ENCODE measurements at regions not wholly inside any gene's neighbourhood (a gene's known extent, or its start where the extent isn't known, plus 50 kb on each side); places are given as distances from the start of the nearest gene placed in this dataset.
"Not testable (repeated sequence)": the region's sequence is repeated elsewhere in the genome, so short reads cannot be mapped to it uniquely, and the experiment has no call there.

- TF ChIP-seq TBL1XR1 (IDR thresholded peaks at IDR 0.05; ENCODE audit: low read depth, low read length); ASH2L (IDR thresholded peaks at IDR 0.05; ENCODE audit: borderline replicate concordance, low read depth); CREM (IDR thresholded peaks at IDR 0.05; ENCODE audit: low read depth); ZBTB40 (IDR thresholded peaks at IDR 0.05; ENCODE audit: borderline replicate concordance); ZNF687 (IDR thresholded peaks at IDR 0.05); JUNB (IDR thresholded peaks at IDR 0.05); RAD21 (IDR thresholded peaks at IDR 0.05; ENCODE audit: insufficient read depth, low read depth, low read length); POLR2A (IDR thresholded peaks at IDR 0.05; ENCODE audit: low read depth, low read length); SIN3A (IDR thresholded peaks at IDR 0.05; ENCODE audit: low read depth, low read length); CBX5 (IDR thresholded peaks at IDR 0.05; ENCODE audit: low read depth); EP300 (IDR thresholded peaks at IDR 0.05; ENCODE audit: borderline replicate concordance in 1 of 2, control insufficient read depth in 1 of 2, low read depth in 2 of 2, low read length in 2 of 2); USF1 (IDR thresholded peaks at IDR 0.05; ENCODE audit: borderline replicate concordance, extremely low read length, insufficient read depth, low read depth, low read length): not testable (repeated sequence)
- TF ChIP-seq, protein P1, sequence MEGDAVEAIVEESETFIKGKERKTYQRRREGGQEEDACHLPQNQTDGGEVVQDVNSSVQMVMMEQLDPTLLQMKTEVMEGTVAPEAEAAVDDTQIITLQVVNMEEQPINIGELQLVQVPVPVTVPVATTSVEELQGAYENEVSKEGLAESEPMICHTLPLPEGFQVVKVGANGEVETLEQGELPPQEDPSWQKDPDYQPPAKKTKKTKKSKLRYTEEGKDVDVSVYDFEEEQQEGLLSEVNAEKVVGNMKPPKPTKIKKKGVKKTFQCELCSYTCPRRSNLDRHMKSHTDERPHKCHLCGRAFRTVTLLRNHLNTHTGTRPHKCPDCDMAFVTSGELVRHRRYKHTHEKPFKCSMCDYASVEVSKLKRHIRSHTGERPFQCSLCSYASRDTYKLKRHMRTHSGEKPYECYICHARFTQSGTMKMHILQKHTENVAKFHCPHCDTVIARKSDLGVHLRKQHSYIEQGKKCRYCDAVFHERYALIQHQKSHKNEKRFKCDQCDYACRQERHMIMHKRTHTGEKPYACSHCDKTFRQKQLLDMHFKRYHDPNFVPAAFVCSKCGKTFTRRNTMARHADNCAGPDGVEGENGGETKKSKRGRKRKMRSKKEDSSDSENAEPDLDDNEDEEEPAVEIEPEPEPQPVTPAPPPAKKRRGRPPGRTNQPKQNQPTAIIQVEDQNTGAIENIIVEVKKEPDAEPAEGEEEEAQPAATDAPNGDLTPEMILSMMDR (IDR thresholded peaks at IDR 0.05 in 2 of 3, conservative IDR thresholded peaks at IDR 0.05 in 1 of 3; ENCODE audit: control insufficient read depth in 2 of 3, extremely low read depth in 1 of 3, insufficient read depth in 1 of 3, low read depth in 3 of 3, low read length in 3 of 3), result not testable (repeated sequence)
These were observed 156.9 kb upstream of the NBPF9 start for GRCh38 chr1:149260284-149260683.

Measured in GM12878 (cell line).